ELF-1 (cell line): ENCODE measurements at regions not wholly inside any gene's neighbourhood (a gene's known extent, or its start where the extent isn't known, plus 50 kb on each side); places are given as distances from the start of the nearest gene placed in this dataset.

ENCODE experiments used
- DNase-seq: peaks from one replicate; pipeline ENCODE4 v3.0.0-alpha.2; 2016; ENCODE audit warnings: low read depth, low spot score

DNA sequence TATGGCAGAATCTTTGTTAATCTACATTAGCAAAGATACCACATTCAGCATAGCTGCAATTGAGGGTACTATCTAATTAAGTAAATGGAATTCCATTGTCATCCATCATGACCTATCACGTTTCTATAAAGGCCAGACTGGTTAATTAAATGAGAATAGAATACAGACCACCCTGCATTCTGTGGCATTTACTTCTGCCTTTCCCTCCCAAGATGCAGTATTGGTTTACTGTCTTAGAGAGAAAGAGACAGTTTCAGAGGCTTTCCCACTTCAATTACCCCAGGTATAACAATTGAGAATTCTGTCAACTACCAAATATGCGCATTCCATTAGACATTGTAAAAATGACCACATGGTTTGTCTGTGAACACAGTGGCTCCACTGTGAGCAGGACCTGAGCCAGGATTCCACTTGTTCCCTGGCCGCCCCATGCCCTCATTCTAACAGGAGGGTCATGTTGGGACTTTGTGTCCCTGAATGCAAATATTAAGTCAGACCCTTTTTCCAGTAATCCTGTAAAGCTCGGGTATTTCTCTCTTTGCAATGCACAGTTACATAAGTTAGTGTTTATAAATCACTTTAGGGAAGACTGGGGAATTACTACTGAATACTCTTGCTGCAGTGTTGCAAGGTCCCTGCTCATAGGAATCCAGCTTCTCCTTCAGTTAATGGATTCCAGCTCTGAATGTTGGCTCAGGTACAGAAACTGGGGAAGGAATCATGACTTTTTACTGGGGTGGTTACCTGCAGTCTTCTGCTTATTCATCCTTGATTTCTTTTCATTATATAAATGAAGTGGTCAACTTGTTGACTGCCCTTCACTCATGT lies 261.0 kb downstream of the PDGFC start:
- no peak for DNase-seq

DNA sequence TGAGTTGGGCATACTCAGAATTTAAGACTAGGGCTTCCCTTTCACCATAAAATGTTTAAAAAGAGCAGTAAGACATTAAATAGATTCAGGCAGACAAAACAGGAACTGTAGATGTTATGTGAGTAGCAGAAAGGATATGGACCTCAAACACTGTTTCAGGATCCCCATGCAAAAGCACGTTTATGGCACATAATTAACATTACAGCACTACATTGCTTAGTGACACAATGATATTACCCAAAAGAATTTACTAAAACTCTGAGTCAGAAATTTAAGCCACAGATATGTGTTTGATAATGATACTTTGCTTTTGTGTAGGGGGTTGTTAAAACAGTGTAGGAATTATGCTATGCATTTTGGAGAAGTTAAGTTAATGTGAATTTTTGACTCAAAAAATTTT lies 266.3 kb downstream of the PDGFC start:
- no peak for DNase-seq

GRCh38 chr4:156695163-156695562 lies 276.4 kb downstream of the PDGFC start:
- DNase-seq: no peak

DNA sequence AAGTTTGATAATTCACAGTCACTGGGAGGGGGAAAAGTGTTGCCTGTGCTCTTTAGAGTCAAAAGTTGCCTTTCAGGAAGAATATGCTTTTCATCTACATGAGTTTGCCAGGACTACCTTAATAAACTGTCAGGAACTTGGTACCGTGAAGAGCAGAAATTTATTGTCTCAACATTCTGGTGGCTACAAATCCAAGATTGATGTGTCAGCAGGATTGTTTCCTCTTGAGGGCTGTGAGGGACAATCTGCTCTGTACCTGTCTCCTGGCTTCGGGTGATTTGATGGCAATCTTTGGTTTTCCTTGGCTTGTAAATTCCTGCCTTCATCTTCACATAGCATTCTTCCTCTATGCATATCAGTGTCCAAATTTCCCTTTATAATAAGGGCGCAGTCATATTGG lies 277.2 kb downstream of the PDGFC start:
- DNase-seq: no peak

GRCh38 chr4:156693557-156693956 lies 278.0 kb downstream of the PDGFC start:
- DNase-seq: no peak

DNA sequence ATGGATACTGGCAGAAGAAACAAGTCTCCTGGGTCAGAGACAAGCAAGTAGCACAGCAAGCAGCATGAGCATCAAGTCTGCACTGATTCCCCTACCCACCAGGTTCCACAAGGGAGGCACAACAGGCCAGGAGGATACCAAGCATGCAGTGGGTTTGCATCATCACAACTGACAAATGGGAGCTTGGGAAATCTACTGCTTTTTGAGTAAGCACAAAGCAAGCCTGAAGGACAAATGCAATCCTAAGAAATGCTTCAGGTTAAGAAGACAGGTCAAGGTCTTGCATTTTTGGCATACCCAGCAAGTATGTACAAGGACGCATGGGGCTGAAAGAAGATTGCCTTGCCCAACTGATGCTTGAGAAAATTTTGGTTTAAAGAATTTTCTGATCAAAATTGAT lies 279.6 kb downstream of the PDGFC start:
- DNase-seq: no peak

DNA sequence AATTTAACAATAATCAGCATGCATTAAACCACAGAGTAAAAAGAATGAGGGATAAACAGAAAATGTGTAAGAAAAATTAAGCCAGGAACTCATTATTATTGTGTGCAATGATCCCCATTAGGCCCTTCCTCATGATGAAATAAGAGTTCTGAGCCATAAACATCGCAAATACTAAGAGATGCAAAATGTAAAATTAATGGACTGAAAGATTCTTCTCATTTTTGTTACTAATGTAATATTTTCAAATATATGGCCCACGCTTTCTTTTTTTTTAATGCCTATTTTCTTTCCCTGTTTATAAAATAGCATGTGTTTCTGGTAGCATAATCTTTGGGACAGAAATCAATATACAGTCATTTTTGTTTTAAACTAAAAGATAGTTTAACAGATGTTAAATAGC lies 281.0 kb downstream of the PDGFC start:
- no peak for DNase-seq

GRCh38 chr4:156686120-156686519 lies 285.5 kb downstream of the PDGFC start:
- no peak for DNase-seq

GRCh38 chr4:156685308-156685707 lies 286.3 kb downstream of the PDGFC start:
- DNase-seq: no peak

GRCh38 chr4:156677656-156678055 lies 293.9 kb downstream of the PDGFC start:
- DNase-seq: no peak

- peak; percentile 59 for DNase-seq
These were observed 294.5 kb downstream of the PDGFC start for GRCh38 chr4:156677131-156677531.

DNA sequence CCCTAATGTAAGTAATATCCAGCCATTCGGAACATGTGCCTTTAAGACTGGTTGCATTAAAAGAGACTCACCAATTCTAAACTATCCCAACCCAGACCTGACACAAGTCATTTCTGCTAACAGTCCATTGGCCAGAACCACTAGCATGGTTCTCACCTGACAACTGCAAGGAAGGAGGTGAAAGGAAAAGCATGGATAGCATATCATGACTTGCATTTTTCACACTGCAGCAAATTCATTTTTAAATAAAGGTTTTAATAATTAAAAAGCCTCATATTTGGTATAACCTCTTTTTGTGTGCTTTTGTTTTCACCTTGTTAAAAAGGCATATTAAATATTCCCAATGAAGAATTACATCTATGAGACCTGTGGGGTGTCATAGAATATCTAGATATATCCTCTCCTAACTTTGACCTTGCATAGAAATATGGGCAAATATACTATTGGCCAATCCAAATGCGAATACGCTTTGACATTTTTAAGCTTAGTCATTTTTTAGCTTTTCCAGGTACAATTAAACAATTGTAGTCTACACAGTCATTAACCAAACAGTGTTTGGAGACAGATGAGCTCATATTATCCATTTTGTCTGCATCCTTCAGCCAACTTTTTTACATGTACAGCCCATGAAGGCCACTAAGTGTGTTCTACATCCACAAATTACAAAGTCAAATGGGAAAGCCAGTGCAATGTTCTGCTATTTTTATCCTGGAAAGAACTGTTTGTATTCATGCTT lies 295.3 kb downstream of the PDGFC start:
- DNase-seq: no peak

DNA sequence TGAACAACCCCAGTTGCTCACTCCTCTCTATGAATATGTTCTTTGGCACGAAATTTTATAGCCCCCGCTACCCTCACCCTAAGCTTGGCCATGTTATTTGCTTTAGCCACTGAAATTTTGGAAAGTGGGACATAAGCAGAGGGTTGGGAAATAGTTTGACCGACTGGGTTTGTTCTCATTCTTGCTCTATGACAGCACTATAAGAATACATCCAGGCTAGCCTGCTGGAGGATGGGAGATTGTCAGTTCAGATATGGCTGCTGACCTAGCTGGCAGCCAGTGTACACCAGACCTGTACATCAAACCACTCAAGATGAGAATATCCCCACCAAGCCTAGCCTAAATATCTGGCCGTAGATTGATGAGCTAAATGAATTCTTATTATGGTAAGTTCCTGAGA lies 298.1 kb downstream of the PDGFC start:
- no peak for DNase-seq

- DNase-seq: no peak
These were observed 298.9 kb downstream of the PDGFC start for GRCh38 chr4:156672492-156673305.

- DNase-seq: no peak
These were observed 305.7 kb downstream of the PDGFC start for GRCh38 chr4:156665780-156666366.

DNA sequence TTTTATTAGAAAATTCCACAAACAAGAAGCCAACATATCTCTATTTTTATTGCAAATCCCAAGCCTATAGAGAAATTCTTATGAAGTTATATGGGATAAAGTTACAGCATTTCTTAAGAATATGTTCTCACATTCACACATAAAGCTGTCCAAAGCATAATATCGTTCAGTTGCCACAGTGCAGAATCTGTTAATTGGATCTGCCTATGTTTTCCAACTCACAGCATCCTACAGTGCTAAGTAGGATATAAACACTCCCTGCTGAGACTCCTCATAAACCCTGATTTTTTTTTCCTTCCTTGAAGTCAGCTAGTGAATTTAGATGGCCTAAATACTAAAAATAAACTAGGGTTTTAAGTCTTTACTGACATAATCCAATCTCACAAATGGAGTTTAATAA lies 307.9 kb downstream of the PDGFC start:
- DNase-seq: no peak

DNA sequence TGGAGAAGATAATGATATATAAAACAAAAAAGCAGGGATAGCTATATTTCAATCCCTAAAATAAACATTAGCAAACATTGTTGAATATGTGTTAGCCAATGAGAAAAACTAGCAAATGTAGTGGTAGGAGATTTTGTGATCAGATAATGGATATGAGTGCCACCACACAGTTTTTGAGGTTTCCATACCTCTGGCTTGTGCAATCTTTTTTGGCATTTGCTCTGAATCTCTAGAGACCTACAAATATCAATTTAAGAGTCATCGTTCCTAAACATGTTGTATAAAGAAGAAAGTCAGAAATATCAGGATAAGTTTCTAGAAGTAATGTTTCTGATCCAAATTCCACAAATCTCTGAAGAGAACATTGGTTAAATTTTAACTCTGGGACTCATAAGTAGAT lies 308.7 kb downstream of the PDGFC start:
- no peak for DNase-seq

- no peak for DNase-seq
These were observed 310.0 kb downstream of the PDGFC start for GRCh38 chr4:156661555-156661954.

DNA sequence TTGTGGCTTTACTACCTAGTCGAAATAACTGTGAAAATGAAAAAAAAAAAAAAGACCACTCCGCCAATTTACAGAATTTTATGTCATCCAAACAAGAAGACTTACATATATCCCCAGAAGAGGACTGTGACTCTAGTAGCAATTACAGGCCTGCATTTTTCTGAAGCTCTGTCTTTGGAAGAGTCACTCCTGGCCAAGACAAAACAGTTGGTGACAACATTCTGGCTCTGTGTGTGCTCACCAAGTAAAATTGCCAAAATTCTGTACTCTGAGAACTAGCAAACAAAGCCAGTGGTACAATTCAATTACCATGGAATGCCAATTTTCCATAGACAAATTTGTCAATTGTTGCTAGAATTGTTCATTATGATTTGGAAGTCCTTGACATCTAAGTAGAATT lies 311.1 kb downstream of the PDGFC start:
- no peak for DNase-seq

DNA sequence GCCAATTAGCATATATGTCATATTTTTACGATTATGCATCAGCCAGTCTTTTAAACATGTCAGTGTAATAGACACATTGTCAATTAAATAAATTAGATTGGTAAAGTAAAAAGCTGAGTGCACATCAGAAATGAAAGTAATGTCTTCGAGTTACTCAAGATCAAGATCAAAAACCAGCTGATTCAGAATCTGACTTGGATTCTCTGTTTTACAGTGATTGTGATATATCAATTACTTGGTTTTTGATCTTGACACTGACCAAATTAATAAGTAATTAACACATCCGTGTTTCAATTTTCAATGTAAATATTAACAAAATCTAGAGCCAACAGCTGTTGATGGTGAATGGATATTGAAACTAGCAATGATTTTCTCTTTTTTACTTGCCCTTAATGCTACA lies 311.6 kb downstream of the PDGFC start:
- DNase-seq: no peak

- DNase-seq: no peak
These were observed 312.0 kb downstream of the PDGFC start for GRCh38 chr4:156659570-156659969.

DNA sequence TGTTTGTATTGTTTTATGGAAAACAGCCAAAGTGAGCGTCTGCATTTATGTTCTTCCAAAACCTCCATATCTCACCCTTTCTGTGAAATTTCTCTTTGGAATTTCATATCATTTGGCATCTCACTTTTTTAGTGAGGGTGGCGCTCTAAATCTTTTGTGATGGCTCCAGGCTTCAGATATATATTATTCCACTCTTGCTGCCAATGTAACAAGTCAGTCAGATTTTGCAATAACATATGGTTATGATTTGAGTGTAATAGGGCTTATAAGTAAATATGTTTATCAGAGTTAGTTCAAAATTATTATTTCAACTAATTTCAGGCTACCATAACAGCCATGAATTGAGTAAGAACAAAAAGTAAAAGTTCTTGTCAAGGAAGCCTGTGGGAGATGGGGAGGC lies 314.7 kb downstream of the PDGFC start:
- no peak for DNase-seq
